ENCODE measurements at regions not wholly inside any gene's neighbourhood (a gene's known extent, or its start where the extent isn't known, plus 50 kb on each side); places are given as distances from the start of the nearest gene placed in this dataset.

GRCh38 chr18:42508683-42509296, 553.8 kb downstream of the PIK3C3 start:
- H2AFZ ChIP-seq (ENCODE audit: low read length): no peak overlapping the region
- Mint-ChIP-seq H3K36me3 (ENCODE audit: insufficient read depth in 1 of 3, low read depth in 3 of 3) (no peaks in the 10 kb centered on the region), H3K4me3 (no peak overlapping the region), H3K27me3 (ENCODE audit: low read depth) (no peaks in the 10 kb centered on the region), H3K9me3 (no peaks in the 10 kb centered on the region), H3K27ac (no peak overlapping the region), H3K4me1 (no peaks in the 10 kb centered on the region)
- H4K8ac ChIP-seq (replicated peaks; ENCODE audit: insufficient read length, low read depth, low read length): no peak overlapping the region
- H3K9ac ChIP-seq (ENCODE audit: extremely low read depth, insufficient read length, low read length): no peak overlapping the region
- no peak for TF ChIP-seq CTCF (conservative IDR thresholded peaks at IDR 0.05)
- H3K23ac ChIP-seq (ENCODE audit: insufficient read length, low read depth, low read length): no peak overlapping the region
- no peak overlapping the region for H2BK20ac ChIP-seq (ENCODE audit: low read depth, low read length, poor library complexity, severe bottlenecking)
- H4K5ac ChIP-seq (ENCODE audit: insufficient read length, low read depth, low read length): no peak overlapping the region
- H3K4me1 ChIP-seq (ENCODE audit: insufficient read depth, low read length): no peaks in the 10 kb centered on the region
- no peaks in the 10 kb centered on the region for H4K20me1 ChIP-seq (ENCODE audit: control insufficient read depth, insufficient read depth, insufficient read length)
- H3K14ac ChIP-seq (ENCODE audit: insufficient read depth, low read length): no peak overlapping the region
- no peak overlapping the region for H3K4me2 ChIP-seq (ENCODE audit: insufficient read depth, insufficient read length, low read length)
- no peak overlapping the region for H4K91ac ChIP-seq (ENCODE audit: insufficient read length, low read depth, low read length)
- H2BK15ac ChIP-seq (ENCODE audit: low read depth, low read length): no peak overlapping the region
- no CpG with 5 or more reads among the region's 3 CpGs for WGBS (ENCODE audit: extremely low coverage, insufficient read length, low lambda C conversion rate)
- DNase-seq: no peak
- no peaks in the 10 kb centered on the region for H3K9me3 ChIP-seq (ENCODE audit: control insufficient read depth, low read depth, low read length)
- no peak overlapping the region for H2AK5ac ChIP-seq (ENCODE audit: insufficient read length, low read length)
- H3K79me1 ChIP-seq (ENCODE audit: insufficient read depth, low read depth, low read length, poor library complexity, severe bottlenecking): no peaks in the 10 kb centered on the region
- no peak overlapping the region for H3K56ac ChIP-seq (ENCODE audit: insufficient read length, low read depth, low read length)
- H2BK5ac ChIP-seq (ENCODE audit: insufficient read length, low read length): no peak overlapping the region
- no peaks in the 10 kb centered on the region for H3K27me3 ChIP-seq (ENCODE audit: insufficient read depth, low read length)
- H3T11ph ChIP-seq (ENCODE audit: low read length): no peak overlapping the region
- no peaks in the 10 kb centered on the region for H3K79me2 ChIP-seq (ENCODE audit: insufficient read depth, low read length)
- H3K27ac ChIP-seq (ENCODE audit: insufficient read length, low read depth, low read length): no peak overlapping the region
- no peak overlapping the region for H2BK120ac ChIP-seq (ENCODE audit: low read depth, low read length, poor library complexity, severe bottlenecking)
- H3K23me2 ChIP-seq (ENCODE audit: insufficient read length, low read depth, low read length, poor library complexity, severe bottlenecking): no peaks in the 10 kb centered on the region
- no peak overlapping the region for H2BK12ac ChIP-seq (ENCODE audit: insufficient read length, low read depth, low read length)
- no peak overlapping the region for H3K18ac ChIP-seq (ENCODE audit: insufficient read length, low read depth, low read length)
- H3K4ac ChIP-seq (ENCODE audit: low read depth, low read length): no peak overlapping the region
